ENCODE measurements at regions not wholly inside any gene's neighbourhood (a gene's known extent, or its start where the extent isn't known, plus 50 kb on each side); places are given as distances from the start of the nearest gene placed in this dataset.

GRCh38 chr4:96025011-96025410 lies 185.1 kb downstream of the PDHA2 start:
- H3K4me3 Mint-ChIP-seq: no peak overlapping the region
- H3K27ac Mint-ChIP-seq: no peak overlapping the region
- peaks cover 26% of the 10 kb centered on the region for H3K9me3 Mint-ChIP-seq
- no peaks in the 10 kb centered on the region for H3K27me3 Mint-ChIP-seq
- no peaks in the 10 kb centered on the region for H3K4me1 Mint-ChIP-seq (ENCODE audit: low read depth)
- H3K36me3 Mint-ChIP-seq (ENCODE audit: low read depth): no peaks in the 10 kb centered on the region
- intact Hi-C loops (cut with micrococcal nuclease): no loop called here

DNA sequence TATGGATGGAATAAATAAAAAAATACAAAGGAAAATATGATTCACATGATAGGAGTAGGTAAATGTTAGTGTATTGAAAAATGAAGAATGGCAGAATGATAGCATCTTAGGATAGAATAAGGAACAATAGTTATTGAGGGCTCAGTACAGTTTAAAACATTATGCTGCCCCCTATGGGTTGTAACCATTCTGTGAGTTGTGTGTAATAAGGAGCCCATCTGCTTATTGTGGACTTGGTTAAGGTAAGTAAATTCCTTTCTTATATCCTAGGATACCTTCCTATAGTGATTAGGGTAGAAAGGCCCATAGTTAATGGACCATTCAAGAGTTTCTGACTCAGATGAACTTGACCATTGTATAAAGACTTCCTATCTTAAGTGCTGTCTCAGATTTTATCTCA lies 195.8 kb downstream of the PDHA2 start:
- Mint-ChIP-seq H3K27me3 (no peaks in the 10 kb centered on the region), H3K4me1 (ENCODE audit: low read depth) (no peaks in the 10 kb centered on the region), H3K9me3 (no peaks in the 10 kb centered on the region), H3K27ac (no peak overlapping the region), H3K4me3 (no peak overlapping the region), H3K36me3 (ENCODE audit: low read depth) (no peaks in the 10 kb centered on the region)
- intact Hi-C loops (cut with micrococcal nuclease): loop anchor here (10.0 kb wide), 1 partner anchor 871 kb away; no protein-coding TSS in a partner anchor

DNA sequence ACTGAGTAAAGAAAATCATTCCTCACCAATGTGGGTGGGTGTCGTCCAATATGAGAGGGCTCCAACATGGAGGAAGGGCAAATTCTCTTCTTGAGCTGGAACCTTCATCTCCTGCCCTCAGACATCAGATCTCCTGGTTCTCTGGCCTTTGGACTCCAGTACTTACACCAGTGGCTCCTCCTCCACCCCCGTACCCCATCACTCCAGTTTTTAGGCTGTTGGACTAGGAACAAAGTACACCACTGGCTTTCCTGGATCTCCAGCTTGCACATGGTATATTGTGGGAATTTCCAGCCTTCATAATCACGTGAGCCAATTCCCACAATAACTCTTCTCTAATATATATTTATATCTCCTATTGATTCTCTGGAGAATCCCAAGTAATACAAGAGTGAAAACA lies 196.9 kb downstream of the PDHA2 start:
- no peaks in the 10 kb centered on the region for H3K27me3 Mint-ChIP-seq
- H3K4me1 Mint-ChIP-seq (ENCODE audit: low read depth): no peaks in the 10 kb centered on the region
- intact Hi-C loops (cut with micrococcal nuclease): loop anchor here (10.0 kb wide), 1 partner anchor 872 kb away; no protein-coding TSS in a partner anchor
- no peak overlapping the region for H3K4me3 Mint-ChIP-seq
- no peaks in the 10 kb centered on the region for H3K9me3 Mint-ChIP-seq
- no peaks in the 10 kb centered on the region for H3K36me3 Mint-ChIP-seq (ENCODE audit: low read depth)
- no peak overlapping the region for H3K27ac Mint-ChIP-seq

DNA sequence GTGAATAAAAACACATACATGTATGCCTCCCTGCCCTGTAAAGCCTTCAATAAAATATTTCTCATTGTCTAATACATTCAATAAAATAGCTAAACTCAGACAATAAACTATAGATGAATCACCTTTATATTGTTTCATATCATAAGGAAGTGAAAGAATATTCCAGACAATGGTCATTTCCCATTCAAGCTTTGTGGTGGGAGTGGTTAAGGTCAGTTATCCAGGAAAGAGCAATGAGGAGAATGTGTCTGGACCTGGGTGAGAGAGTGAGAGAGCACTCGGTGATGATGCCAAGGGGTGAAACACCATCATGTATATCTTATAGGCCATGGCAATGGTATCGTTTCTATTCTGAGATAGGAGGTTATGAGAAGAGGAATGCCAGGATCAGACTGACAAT lies 197.8 kb downstream of the PDHA2 start:
- H3K27me3 Mint-ChIP-seq: no peaks in the 10 kb centered on the region
- no peaks in the 10 kb centered on the region for H3K36me3 Mint-ChIP-seq (ENCODE audit: low read depth)
- intact Hi-C loops (cut with micrococcal nuclease): loop anchor here (10.0 kb wide), 1 partner anchor 873 kb away; no protein-coding TSS in a partner anchor
- no peaks in the 10 kb centered on the region for H3K4me1 Mint-ChIP-seq (ENCODE audit: low read depth)
- H3K27ac Mint-ChIP-seq: no peak overlapping the region
- H3K9me3 Mint-ChIP-seq: no peaks in the 10 kb centered on the region
- H3K4me3 Mint-ChIP-seq: no peak overlapping the region

- no peaks in the 10 kb centered on the region for H3K36me3 Mint-ChIP-seq (ENCODE audit: low read depth)
- H3K4me1 Mint-ChIP-seq (ENCODE audit: low read depth): no peaks in the 10 kb centered on the region
- H3K27me3 Mint-ChIP-seq: no peaks in the 10 kb centered on the region
- intact Hi-C loops (cut with micrococcal nuclease): loop anchor here (10.0 kb wide), 1 partner anchor 874 kb away; no protein-coding TSS in a partner anchor
- H3K9me3 Mint-ChIP-seq: no peaks in the 10 kb centered on the region
- H3K4me3 Mint-ChIP-seq: no peak overlapping the region
- H3K27ac Mint-ChIP-seq: no peak overlapping the region
These were observed 199.3 kb downstream of the PDHA2 start for GRCh38 chr4:96039217-96039616.

- no peaks in the 10 kb centered on the region for H3K36me3 Mint-ChIP-seq (ENCODE audit: low read depth)
- no peak overlapping the region for H3K4me3 Mint-ChIP-seq
- intact Hi-C loops (cut with micrococcal nuclease): loop anchor here (10.0 kb wide), 1 partner anchor 875 kb away; no protein-coding TSS in a partner anchor
- H3K4me1 Mint-ChIP-seq (ENCODE audit: low read depth): no peaks in the 10 kb centered on the region
- H3K27me3 Mint-ChIP-seq: no peaks in the 10 kb centered on the region
- no peaks in the 10 kb centered on the region for H3K9me3 Mint-ChIP-seq
- H3K27ac Mint-ChIP-seq: no peak overlapping the region
These were observed 200.0 kb downstream of the PDHA2 start for GRCh38 chr4:96039803-96040436.

GRCh38 chr4:96044971-96045370 lies 205.1 kb downstream of the PDHA2 start:
- no peaks in the 10 kb centered on the region for H3K4me1 Mint-ChIP-seq (ENCODE audit: low read depth)
- no peak overlapping the region for H3K4me3 Mint-ChIP-seq
- no peak overlapping the region for H3K27ac Mint-ChIP-seq
- no peaks in the 10 kb centered on the region for H3K9me3 Mint-ChIP-seq
- intact Hi-C loops (cut with micrococcal nuclease): no loop called here
- H3K27me3 Mint-ChIP-seq: no peaks in the 10 kb centered on the region
- H3K36me3 Mint-ChIP-seq (ENCODE audit: low read depth): no peaks in the 10 kb centered on the region

GRCh38 chr4:96052827-96053226 lies 212.9 kb downstream of the PDHA2 start:
- H3K4me3 Mint-ChIP-seq: no peak overlapping the region
- H3K9me3 Mint-ChIP-seq: peaks cover 9% of the 10 kb centered on the region
- H3K27me3 Mint-ChIP-seq: no peaks in the 10 kb centered on the region
- H3K36me3 Mint-ChIP-seq (ENCODE audit: low read depth): no peaks in the 10 kb centered on the region
- no peak overlapping the region for H3K27ac Mint-ChIP-seq
- H3K4me1 Mint-ChIP-seq (ENCODE audit: low read depth): no peaks in the 10 kb centered on the region
- intact Hi-C loops (cut with micrococcal nuclease): no loop called here

DNA sequence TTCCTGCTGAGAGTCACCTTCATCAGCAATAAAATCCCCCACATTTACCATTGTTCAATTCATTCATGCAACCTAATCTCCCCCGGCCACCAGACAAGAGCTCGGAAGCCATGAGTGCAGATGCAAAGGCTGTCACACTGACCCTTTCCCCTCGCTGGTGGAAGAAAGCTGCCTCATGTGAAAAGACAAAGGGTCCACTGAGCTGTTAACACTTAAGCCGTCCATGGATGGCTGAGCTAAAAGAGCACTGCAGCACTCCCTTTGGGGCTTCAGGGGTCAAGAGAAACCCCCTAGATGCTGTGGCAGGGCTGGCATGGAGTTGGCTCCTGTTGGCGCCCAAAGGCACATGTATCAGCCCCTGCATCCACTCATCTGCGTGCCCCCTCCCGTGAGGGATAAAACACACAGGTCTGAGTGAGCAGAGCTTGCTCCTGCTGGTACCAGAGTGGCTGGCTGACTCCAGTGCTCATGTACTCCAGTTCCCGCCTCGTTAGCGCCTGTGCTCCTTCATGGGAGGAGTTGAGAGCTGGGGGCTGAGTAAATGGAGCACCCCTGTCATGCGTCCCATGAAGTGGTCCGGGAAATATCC lies 216.5 kb downstream of the PDHA2 start:
- Mint-ChIP-seq H3K9me3 (peaks cover 9% of the 10 kb centered on the region), H3K4me1 (ENCODE audit: low read depth) (no peaks in the 10 kb centered on the region), H3K4me3 (no peak overlapping the region), H3K27me3 (no peaks in the 10 kb centered on the region), H3K27ac (no peak overlapping the region), H3K36me3 (ENCODE audit: low read depth) (no peaks in the 10 kb centered on the region)
- intact Hi-C loops (cut with micrococcal nuclease): no loop called here

DNA sequence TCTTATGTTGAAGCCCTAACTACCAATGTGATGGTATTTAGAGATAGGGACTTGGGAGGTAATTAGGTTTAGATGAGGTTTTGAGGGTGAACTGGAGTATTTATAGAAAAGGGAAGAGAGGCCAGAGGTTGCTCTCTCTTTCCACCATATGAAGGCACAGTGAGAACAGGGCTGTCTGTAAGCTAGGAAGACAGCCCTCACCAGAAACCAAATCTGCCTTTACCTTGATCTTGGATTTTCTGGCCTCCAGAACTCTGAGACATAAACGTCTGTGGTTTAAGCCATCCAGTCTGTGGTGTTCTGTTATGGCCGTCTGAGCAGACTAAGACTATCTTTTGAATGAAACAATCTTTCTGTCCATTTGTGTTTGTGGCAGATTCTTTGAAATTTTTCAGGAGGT lies 223.7 kb downstream of the PDHA2 start:
- H3K9me3 Mint-ChIP-seq: peaks cover 21% of the 10 kb centered on the region
- intact Hi-C loops (cut with micrococcal nuclease): no loop called here

GRCh38 chr4:96073461-96073860 lies 233.6 kb downstream of the PDHA2 start:
- no peak overlapping the region for H3K27ac Mint-ChIP-seq
- H3K9me3 Mint-ChIP-seq: peaks cover 37% of the 10 kb centered on the region
- no peaks in the 10 kb centered on the region for H3K27me3 Mint-ChIP-seq
- intact Hi-C loops (cut with micrococcal nuclease): no loop called here
- H3K4me1 Mint-ChIP-seq (ENCODE audit: low read depth): no peaks in the 10 kb centered on the region
- H3K36me3 Mint-ChIP-seq (ENCODE audit: low read depth): no peaks in the 10 kb centered on the region
- H3K4me3 Mint-ChIP-seq: no peak overlapping the region

More for the DNA sequence above, 223.7 kb downstream of the PDHA2 start:
- H3K27me3 Mint-ChIP-seq: no peaks in the 10 kb centered on the region
- no peak overlapping the region for H3K4me3 Mint-ChIP-seq
- no peaks in the 10 kb centered on the region for H3K36me3 Mint-ChIP-seq (ENCODE audit: low read depth)
- no peak overlapping the region for H3K27ac Mint-ChIP-seq
- H3K4me1 Mint-ChIP-seq (ENCODE audit: low read depth): no peaks in the 10 kb centered on the region

DNA sequence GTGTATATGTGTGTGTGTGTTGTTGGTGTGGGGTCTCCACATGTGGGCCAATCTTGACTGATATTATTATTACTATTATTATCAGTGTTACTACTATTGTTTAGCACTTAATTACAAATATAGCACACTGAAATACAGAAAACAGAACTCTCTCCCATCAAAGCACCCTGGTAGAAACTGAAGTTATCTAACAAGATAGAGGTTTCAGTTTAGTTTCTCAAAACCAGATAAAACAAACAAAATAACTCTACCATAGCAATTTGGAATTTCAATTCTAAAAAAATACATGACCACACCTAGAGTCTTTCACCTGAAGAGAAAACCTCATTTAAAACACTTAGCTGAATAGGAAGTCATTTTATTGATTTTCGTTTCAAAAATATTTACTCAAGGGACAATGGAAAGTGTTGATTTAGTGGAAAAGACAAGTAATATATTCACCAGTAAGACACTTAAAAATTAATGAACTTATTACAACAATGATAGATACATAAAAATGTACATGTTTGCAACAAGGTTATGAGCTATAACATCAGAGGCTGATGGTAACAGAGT lies 252.3 kb downstream of the PDHA2 start:
- Mint-ChIP-seq H3K27me3 (no peaks in the 10 kb centered on the region), H3K36me3 (ENCODE audit: low read depth) (no peaks in the 10 kb centered on the region), H3K4me1 (ENCODE audit: low read depth) (no peaks in the 10 kb centered on the region), H3K9me3 (peaks cover 19% of the 10 kb centered on the region), H3K27ac (no peak overlapping the region), H3K4me3 (no peak overlapping the region)
- intact Hi-C loops (cut with micrococcal nuclease): no loop called here

DNA sequence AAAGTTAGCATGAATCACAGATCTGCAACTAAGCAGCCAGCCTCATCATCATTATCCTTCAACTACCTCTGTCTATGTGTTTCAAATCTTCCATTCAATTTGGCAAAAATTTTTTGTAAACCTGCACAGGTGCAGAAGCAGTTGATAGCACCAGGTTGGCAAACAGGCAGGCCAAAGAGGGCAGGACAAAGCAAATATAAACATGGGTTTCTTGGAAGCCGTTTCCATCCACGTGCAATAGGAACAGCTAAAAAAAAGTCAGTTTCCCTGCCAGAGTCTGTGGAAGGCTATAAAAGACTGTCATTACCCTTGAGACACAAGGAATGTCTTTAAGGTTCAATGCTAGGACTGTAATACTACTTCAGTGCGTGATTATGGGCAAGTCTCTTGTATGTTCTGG lies 253.2 kb downstream of the PDHA2 start:
- Mint-ChIP-seq H3K4me1 (ENCODE audit: low read depth) (no peaks in the 10 kb centered on the region), H3K27me3 (no peaks in the 10 kb centered on the region), H3K27ac (no peak overlapping the region), H3K9me3 (peaks cover 19% of the 10 kb centered on the region), H3K36me3 (ENCODE audit: low read depth) (no peaks in the 10 kb centered on the region), H3K4me3 (no peak overlapping the region)
- intact Hi-C loops (cut with micrococcal nuclease): no loop called here

- Mint-ChIP-seq H3K36me3 (ENCODE audit: low read depth) (no peaks in the 10 kb centered on the region), H3K4me3 (no peak overlapping the region), H3K27ac (no peak overlapping the region), H3K9me3 (peaks cover 17% of the 10 kb centered on the region), H3K4me1 (ENCODE audit: low read depth) (no peaks in the 10 kb centered on the region), H3K27me3 (no peaks in the 10 kb centered on the region)
- intact Hi-C loops (cut with micrococcal nuclease): no loop called here
These were observed 253.7 kb downstream of the PDHA2 start for GRCh38 chr4:96093563-96093962.

Measured in dendritic cell treated with granulocyte-macrophage colony-stimulating factor and Interleukin-4, amounts not matched to agents 40 ng/mL and 50 ng/mL, for 4 days (primary cell).